ENCODE measurements at regions not wholly inside any gene's neighbourhood (a gene's known extent, or its start where the extent isn't known, plus 50 kb on each side); places are given as distances from the start of the nearest gene placed in this dataset.
"Not testable (repeated sequence)": the region's sequence is repeated elsewhere in the genome, so short reads cannot be mapped to it uniquely, and the experiment has no call there.

- no peak overlapping the region for H3K18ac ChIP-seq (ENCODE audit: low read depth in 1 of 2, low read length in 2 of 2)
- no peak overlapping the region for H3K4ac ChIP-seq (ENCODE audit: low read depth in 1 of 2, low read length in 2 of 2)
- no peaks in the 10 kb centered on the region for H3K79me1 ChIP-seq (replicated peaks; ENCODE audit: low read length, poor library complexity, severe bottlenecking)
- no peaks in the 10 kb centered on the region for H3K36me3 ChIP-seq (ENCODE audit: control insufficient read depth in 1 of 2, insufficient read depth in 2 of 2, low read depth in 1 of 2, low read length in 2 of 2)
- no peak overlapping the region for H4K91ac ChIP-seq (ENCODE audit: low read length)
- H3K14ac ChIP-seq (ENCODE audit: low read length in 2 of 2) = no peak overlapping the region
- no peak overlapping the region for H2BK15ac ChIP-seq (ENCODE audit: low read depth, poor library complexity, severe bottlenecking)
- peaks cover 4% of the 10 kb centered on the region for H3K9me3 ChIP-seq (ENCODE audit: control insufficient read depth, low read length)
- no peaks in the 10 kb centered on the region for H3K4me1 ChIP-seq (ENCODE audit: control insufficient read depth, insufficient read depth, low read depth, low read length)
- no peak overlapping the region for H3K4me2 ChIP-seq (ENCODE audit: low read length, poor library complexity, severe bottlenecking)
- DNase-seq = no peak
- no peak overlapping the region for H2AFZ ChIP-seq (ENCODE audit: low read depth, low read length)
- H4K8ac ChIP-seq (ENCODE audit: low read length) = no peak overlapping the region
- H3K27ac ChIP-seq (ENCODE audit: low read length, poor library complexity, severe bottlenecking) = no peak overlapping the region
- H2BK120ac ChIP-seq (ENCODE audit: low read depth, low read length) = no peak overlapping the region
- no peak overlapping the region for H2BK5ac ChIP-seq (ENCODE audit: low read depth, low read length, poor library complexity, severe bottlenecking)
- no peak overlapping the region for H3K9ac ChIP-seq (ENCODE audit: low read length)
- no peaks in the 10 kb centered on the region for H3K27me3 ChIP-seq (ENCODE audit: control insufficient read depth in 1 of 2, insufficient read depth in 1 of 2, low read length in 2 of 2)
- H3K4me3 ChIP-seq (ENCODE audit: insufficient read depth in 1 of 2, low read depth in 1 of 2, low read length in 2 of 2) = no peak overlapping the region
- H3K23ac ChIP-seq (ENCODE audit: low read length in 2 of 2) = no peak overlapping the region
- H2BK12ac ChIP-seq (ENCODE audit: low read length in 2 of 2) = no peak overlapping the region
- no peak overlapping the region for H2AK5ac ChIP-seq (ENCODE audit: low read length, severe bottlenecking)
- no CpG with 5 or more reads among the region's 1 CpG for WGBS
Observed at GRCh38 chr6:112603726-112604125, 256.6 kb downstream of the RFPL4B start.

GRCh38 chr6:112606656-112607435 lies 259.7 kb downstream of the RFPL4B start:
- Histone ChIP-seq H3K18ac (ENCODE audit: low read depth in 1 of 2, low read length in 2 of 2) (peak overlapping the region in 1 of 2 experiments; percentile 48), H3K27me3 (ENCODE audit: control insufficient read depth in 1 of 2, insufficient read depth in 1 of 2, low read length in 2 of 2) (no peaks in the 10 kb centered on the region), H2BK15ac (ENCODE audit: low read depth, poor library complexity, severe bottlenecking) (no peak overlapping the region), H3K9ac (ENCODE audit: low read length) (no peak overlapping the region), H2BK12ac (ENCODE audit: low read length in 2 of 2) (no peak overlapping the region), H2BK120ac (ENCODE audit: low read depth, low read length) (no peak overlapping the region), H3K79me1 (replicated peaks; ENCODE audit: low read length, poor library complexity, severe bottlenecking) (no peaks in the 10 kb centered on the region), H3K4me3 (ENCODE audit: insufficient read depth in 1 of 2, low read depth in 1 of 2, low read length in 2 of 2) (no peak overlapping the region), H3K14ac (ENCODE audit: low read length in 2 of 2) (no peak overlapping the region), H3K27ac (ENCODE audit: low read length, poor library complexity, severe bottlenecking) (no peak overlapping the region), H3K4me1 (ENCODE audit: control insufficient read depth, insufficient read depth, low read depth, low read length) (no peaks in the 10 kb centered on the region), H3K4ac (ENCODE audit: low read depth in 1 of 2, low read length in 2 of 2) (no peak overlapping the region), H4K91ac (ENCODE audit: low read length) (no peak overlapping the region), H3K23ac (ENCODE audit: low read length in 2 of 2) (no peak overlapping the region), H3K9me3 (ENCODE audit: control insufficient read depth, low read length) (peaks cover 14% of the 10 kb centered on the region), H2AFZ (ENCODE audit: low read depth, low read length) (no peak overlapping the region), H3K4me2 (ENCODE audit: low read length, poor library complexity, severe bottlenecking) (no peak overlapping the region), H2AK5ac (ENCODE audit: low read length, severe bottlenecking) (no peak overlapping the region), H4K8ac (ENCODE audit: low read length) (no peak overlapping the region), H3K36me3 (ENCODE audit: control insufficient read depth in 1 of 2, insufficient read depth in 2 of 2, low read depth in 1 of 2, low read length in 2 of 2) (no peaks in the 10 kb centered on the region), H2BK5ac (ENCODE audit: low read depth, low read length, poor library complexity, severe bottlenecking) (no peak overlapping the region)
- DNase-seq = peak; percentile 47
- 93% methylated on average over 1 of the region's 3 CpGs for WGBS

GRCh38 chr6:112608925-112609324 lies 261.8 kb downstream of the RFPL4B start:
- H3K14ac ChIP-seq (ENCODE audit: low read length in 2 of 2); H3K4me2 ChIP-seq (ENCODE audit: low read length, poor library complexity, severe bottlenecking); H3K79me1 ChIP-seq (replicated peaks; ENCODE audit: low read length, poor library complexity, severe bottlenecking); H2AK5ac ChIP-seq (ENCODE audit: low read length, severe bottlenecking); H2BK120ac ChIP-seq (ENCODE audit: low read depth, low read length); H3K23ac ChIP-seq (ENCODE audit: low read length in 2 of 2); H3K9ac ChIP-seq (ENCODE audit: low read length); H3K4me3 ChIP-seq (ENCODE audit: insufficient read depth in 1 of 2, low read depth in 1 of 2, low read length in 2 of 2); H3K18ac ChIP-seq (ENCODE audit: low read depth in 1 of 2, low read length in 2 of 2); H3K27ac ChIP-seq (ENCODE audit: low read length, poor library complexity, severe bottlenecking); H3K36me3 ChIP-seq (ENCODE audit: control insufficient read depth in 1 of 2, insufficient read depth in 2 of 2, low read depth in 1 of 2, low read length in 2 of 2); H2BK5ac ChIP-seq (ENCODE audit: low read depth, low read length, poor library complexity, severe bottlenecking); H2AFZ ChIP-seq (ENCODE audit: low read depth, low read length); H3K27me3 ChIP-seq (ENCODE audit: control insufficient read depth in 1 of 2, insufficient read depth in 1 of 2, low read length in 2 of 2); H3K4ac ChIP-seq (ENCODE audit: low read depth in 1 of 2, low read length in 2 of 2); H4K8ac ChIP-seq (ENCODE audit: low read length); H2BK15ac ChIP-seq (ENCODE audit: low read depth, poor library complexity, severe bottlenecking); H2BK12ac ChIP-seq (ENCODE audit: low read length in 2 of 2); H4K91ac ChIP-seq (ENCODE audit: low read length); H3K4me1 ChIP-seq (ENCODE audit: control insufficient read depth, insufficient read depth, low read depth, low read length); DNase-seq: not testable (repeated sequence)
- H3K9me3 ChIP-seq (ENCODE audit: control insufficient read depth, low read length) = peaks cover 14% of the 10 kb centered on the region
- WGBS = 100% methylated on average over 1 of the region's 1 CpG

DNA sequence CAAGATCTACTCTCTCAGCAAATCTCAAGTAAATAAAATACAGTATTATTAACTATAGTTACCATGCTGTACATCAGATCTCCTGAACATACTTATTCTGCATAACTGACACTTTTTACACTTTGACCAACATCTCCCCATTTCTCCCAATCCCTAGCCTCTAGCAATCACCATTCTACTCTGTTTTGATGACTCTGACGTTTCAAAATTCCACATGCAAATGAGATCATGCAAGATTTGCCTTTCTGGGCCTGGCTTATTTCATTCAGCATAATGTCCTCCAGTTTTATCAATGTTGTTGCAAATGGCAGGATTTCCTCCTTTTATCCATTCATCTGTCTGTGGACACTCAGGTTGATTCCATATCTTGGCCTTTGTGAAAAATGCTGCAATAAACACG lies 266.3 kb downstream of the RFPL4B start:
- Histone ChIP-seq H3K4ac (ENCODE audit: low read depth in 1 of 2, low read length in 2 of 2) (no peak overlapping the region), H3K18ac (ENCODE audit: low read depth in 1 of 2, low read length in 2 of 2) (no peak overlapping the region), H2BK15ac (ENCODE audit: low read depth, poor library complexity, severe bottlenecking) (no peak overlapping the region), H3K27me3 (ENCODE audit: control insufficient read depth in 1 of 2, insufficient read depth in 1 of 2, low read length in 2 of 2) (no peaks in the 10 kb centered on the region), H2BK12ac (ENCODE audit: low read length in 2 of 2) (no peak overlapping the region), H3K4me3 (ENCODE audit: insufficient read depth in 1 of 2, low read depth in 1 of 2, low read length in 2 of 2) (no peak overlapping the region), H3K27ac (ENCODE audit: low read length, poor library complexity, severe bottlenecking) (no peak overlapping the region), H3K9ac (ENCODE audit: low read length) (no peak overlapping the region), H3K36me3 (ENCODE audit: control insufficient read depth in 1 of 2, insufficient read depth in 2 of 2, low read depth in 1 of 2, low read length in 2 of 2) (no peaks in the 10 kb centered on the region), H3K4me1 (ENCODE audit: control insufficient read depth, insufficient read depth, low read depth, low read length) (no peaks in the 10 kb centered on the region), H2BK120ac (ENCODE audit: low read depth, low read length) (no peak overlapping the region), H4K91ac (ENCODE audit: low read length) (no peak overlapping the region), H3K4me2 (ENCODE audit: low read length, poor library complexity, severe bottlenecking) (no peak overlapping the region), H3K9me3 (ENCODE audit: control insufficient read depth, low read length) (peaks cover 12% of the 10 kb centered on the region), H4K8ac (ENCODE audit: low read length) (no peak overlapping the region), H2AFZ (ENCODE audit: low read depth, low read length) (no peak overlapping the region), H3K79me1 (replicated peaks; ENCODE audit: low read length, poor library complexity, severe bottlenecking) (no peaks in the 10 kb centered on the region), H3K14ac (ENCODE audit: low read length in 2 of 2) (no peak overlapping the region), H2BK5ac (ENCODE audit: low read depth, low read length, poor library complexity, severe bottlenecking) (no peak overlapping the region), H3K23ac (ENCODE audit: low read length in 2 of 2) (no peak overlapping the region), H2AK5ac (ENCODE audit: low read length, severe bottlenecking) (no peak overlapping the region)
- DNase-seq = no peak
- 87% methylated on average over 2 of the region's 2 CpGs for WGBS

All from mesenchymal stem cell (in vitro differentiated cells and primary cell).